Uterus (tissue), 3 donors: ENCODE measurements at regions not wholly inside any gene's neighbourhood (a gene's known extent, or its start where the extent isn't known, plus 50 kb on each side); places are given as distances from the start of the nearest gene placed in this dataset.
"Not testable (repeated sequence)": the region's sequence is repeated elsewhere in the genome, so short reads cannot be mapped to it uniquely, and the experiment has no call there.

ENCODE experiments used
- DNase-seq, 2 donors: peaks; one replicate each; pipeline ENCODE4 v3.0.0-alpha.2; 2019 to 2020
- H3K27ac ChIP-seq, 2 donors: fragments of 200-600 bp; sonication (generic); 1 replicate in 1 of 2; 2 replicates in 1 of 2; pipeline ENCODE4 v1.5.1; 2016 to 2018
- H3K27me3 ChIP-seq, 2 donors: fragments of 200-600 bp; sonication (generic); one replicate each; pipeline ENCODE4 v1.5.1; 2018 to 2019; ENCODE audit warnings: control low read depth in 1 of 2
- H3K36me3 ChIP-seq, 2 donors: fragments of 200-600 bp; sonication (generic); one replicate each; pipeline ENCODE4 v1.5.1; 2019; ENCODE audit warnings: control low read depth in 1 of 2
- H3K4me1 ChIP-seq, 2 donors: fragments of 200-600 bp; sonication (generic); one replicate each; pipeline ENCODE4 v1.5.1; 2018 to 2019; ENCODE audit warnings: control low read depth in 1 of 2
- H3K4me3 ChIP-seq, 2 donors: fragments of 200-600 bp; sonication (generic); 1 replicate in 1 of 2; 2 replicates in 1 of 2; pipeline ENCODE4 v1.5.1; 2018 to 2019; ENCODE audit warnings: mild to moderate bottlenecking in 1 of 2
- H3K9me3 ChIP-seq, 2 donors: fragments of 200-600 bp; sonication (generic); one replicate each; pipeline ENCODE4 v1.5.1; 2019; ENCODE audit warnings: control low read depth in 1 of 2
- POLR2A ChIP-seq, 2 donors: fragments of 450-650 bp; IDR thresholded peaks; one replicate each; pipeline ENCODE4 v1.6.1; 2016; ENCODE audit warnings: antibody characterized with exemption in 2 of 2, mild to moderate bottlenecking in 1 of 2, moderate library complexity in 1 of 2
- intact Hi-C: fragments of 100-400 bp; cut with DNase I; formaldehyde crosslinking; loops from one replicate; pipeline ENCODE4 v1.15.1; 2023; ENCODE audit warnings: low total_unique reads
- TF ChIP-seq, protein P1 (sequence below), 4 experiments: fragments of 200-600 bp in 2 of 4; fragments of 450-650 bp in 2 of 4; sonication (generic) in 2 of 4; IDR thresholded peaks; one replicate each; pipeline ENCODE4 v1.5.1; 2016 to 2019; ENCODE audit warnings: antibody characterized with exemption in 4 of 4, mild to moderate bottlenecking in 2 of 4, moderate library complexity in 1 of 4
- donor health status: DM: yes; HTN: yes; CAD: no.

DNA sequence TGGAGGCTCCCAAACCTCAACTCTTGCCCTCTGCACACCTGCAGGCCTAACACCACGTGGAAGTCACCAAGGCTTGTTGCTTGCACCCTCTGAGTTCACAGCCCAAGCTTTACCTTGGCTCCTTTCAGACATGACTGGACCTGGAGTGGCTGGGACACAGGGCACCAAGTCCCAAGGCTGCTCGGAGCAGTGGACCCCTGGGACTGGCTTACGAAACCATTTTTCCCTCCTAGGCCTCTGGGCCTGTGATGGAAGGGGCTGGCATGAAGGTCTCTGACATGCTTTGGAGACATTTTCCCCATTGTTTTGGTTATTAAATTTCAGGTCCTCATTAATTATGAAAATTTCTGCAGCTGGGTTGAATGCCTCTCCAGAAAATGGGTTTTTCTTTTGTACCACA is 994.4 kb upstream of the NUDT12 start:
- Histone ChIP-seq H3K27ac (no peak overlapping the region), H3K4me1 (no peaks in the 10 kb centered on the region), H3K27me3 (no peaks in the 10 kb centered on the region), H3K4me3 (no peak overlapping the region), H3K9me3 (no peaks in the 10 kb centered on the region), H3K36me3 (no peaks in the 10 kb centered on the region)
- TF ChIP-seq, protein P1, sequence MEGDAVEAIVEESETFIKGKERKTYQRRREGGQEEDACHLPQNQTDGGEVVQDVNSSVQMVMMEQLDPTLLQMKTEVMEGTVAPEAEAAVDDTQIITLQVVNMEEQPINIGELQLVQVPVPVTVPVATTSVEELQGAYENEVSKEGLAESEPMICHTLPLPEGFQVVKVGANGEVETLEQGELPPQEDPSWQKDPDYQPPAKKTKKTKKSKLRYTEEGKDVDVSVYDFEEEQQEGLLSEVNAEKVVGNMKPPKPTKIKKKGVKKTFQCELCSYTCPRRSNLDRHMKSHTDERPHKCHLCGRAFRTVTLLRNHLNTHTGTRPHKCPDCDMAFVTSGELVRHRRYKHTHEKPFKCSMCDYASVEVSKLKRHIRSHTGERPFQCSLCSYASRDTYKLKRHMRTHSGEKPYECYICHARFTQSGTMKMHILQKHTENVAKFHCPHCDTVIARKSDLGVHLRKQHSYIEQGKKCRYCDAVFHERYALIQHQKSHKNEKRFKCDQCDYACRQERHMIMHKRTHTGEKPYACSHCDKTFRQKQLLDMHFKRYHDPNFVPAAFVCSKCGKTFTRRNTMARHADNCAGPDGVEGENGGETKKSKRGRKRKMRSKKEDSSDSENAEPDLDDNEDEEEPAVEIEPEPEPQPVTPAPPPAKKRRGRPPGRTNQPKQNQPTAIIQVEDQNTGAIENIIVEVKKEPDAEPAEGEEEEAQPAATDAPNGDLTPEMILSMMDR (IDR thresholded peaks at IDR 0.05) = no peak
- no peak for TF ChIP-seq POLR2A (IDR thresholded peaks at IDR 0.05)
- no peak for DNase-seq
- intact Hi-C loops = no loop called here

DNA sequence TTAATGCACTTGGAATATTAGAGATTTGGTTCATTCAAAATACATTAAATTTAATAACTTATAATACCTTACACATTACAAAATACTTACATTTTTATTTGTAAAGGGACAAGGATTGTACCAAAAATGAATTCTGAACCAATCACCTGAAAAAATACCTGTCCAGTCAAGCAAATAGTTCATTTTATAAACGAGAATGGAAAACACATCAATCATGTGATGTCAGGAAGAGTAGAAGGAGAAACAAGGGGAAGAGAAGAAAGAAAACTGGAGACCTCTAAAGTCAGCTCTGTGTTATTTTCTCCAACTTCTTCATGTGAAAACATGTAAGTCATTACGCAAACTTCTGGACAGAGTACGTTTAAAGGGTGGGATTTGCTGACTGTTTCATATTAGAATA is 989.0 kb upstream of the NUDT12 start:
- H3K9me3 ChIP-seq = no peaks in the 10 kb centered on the region
- no peak for DNase-seq
- TF ChIP-seq, protein P1 (IDR thresholded peaks at IDR 0.05) = no peak
- no peak for TF ChIP-seq POLR2A (IDR thresholded peaks at IDR 0.05)
- intact Hi-C loops = no loop called here
- H3K36me3 ChIP-seq = no peaks in the 10 kb centered on the region
- H3K4me3 ChIP-seq = no peak overlapping the region
- no peaks in the 10 kb centered on the region for H3K27me3 ChIP-seq
- no peak overlapping the region for H3K27ac ChIP-seq
- H3K4me1 ChIP-seq = no peaks in the 10 kb centered on the region

DNA sequence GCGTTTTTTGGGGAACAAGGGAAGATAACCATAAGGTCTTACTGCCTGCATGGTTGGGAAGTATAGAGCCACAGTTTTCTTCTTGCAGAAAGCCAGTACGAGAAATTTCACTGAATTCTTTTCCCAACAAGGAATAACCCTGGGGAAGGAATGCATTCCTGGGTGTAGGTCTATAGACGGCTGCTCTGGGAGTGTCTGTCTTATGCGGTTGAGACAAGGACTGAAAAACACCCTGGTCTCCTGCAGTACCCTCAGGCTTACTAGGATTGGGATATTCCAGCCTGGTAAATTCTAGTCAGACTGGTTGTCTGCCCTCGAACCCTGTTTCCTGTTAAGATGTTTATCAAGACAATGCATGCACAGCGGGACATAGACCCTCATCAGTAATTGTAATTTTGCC is 984.3 kb upstream of the NUDT12 start:
- intact Hi-C loops = not testable (repeated sequence)

DNA sequence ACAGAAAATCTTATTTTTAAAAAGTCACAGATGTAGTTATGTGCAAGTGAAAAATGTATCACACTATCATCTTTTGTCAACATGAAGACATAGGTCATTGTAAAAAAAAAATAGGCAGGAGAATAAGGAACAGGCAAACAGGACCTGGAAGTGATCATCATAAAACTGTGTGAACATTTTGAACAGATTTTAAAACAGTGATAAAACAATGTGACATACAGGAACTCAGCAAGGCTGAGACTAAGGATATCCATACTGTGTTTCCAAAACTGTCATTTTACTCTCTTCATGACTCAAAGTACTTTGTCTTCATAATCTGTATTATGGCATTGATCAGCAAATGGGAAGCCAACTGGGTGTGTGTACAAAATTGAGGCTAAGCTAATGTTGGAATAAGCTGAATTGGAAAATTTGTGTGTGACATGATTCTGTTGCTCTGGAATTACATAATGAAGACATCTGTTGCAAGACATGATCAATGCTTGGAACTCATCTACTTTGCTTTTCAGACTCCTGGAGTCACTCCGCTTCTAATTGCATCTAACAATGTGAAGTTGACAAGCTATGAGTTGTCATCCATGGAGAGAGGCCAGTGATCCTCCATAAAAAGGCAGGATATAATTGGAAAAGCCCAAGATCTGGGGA is 978.7 kb upstream of the NUDT12 start:
- no peak for TF ChIP-seq POLR2A (IDR thresholded peaks at IDR 0.05)
- TF ChIP-seq, protein P1 (IDR thresholded peaks at IDR 0.05) = no peak
- DNase-seq = no peak
- H3K4me3 ChIP-seq = no peak overlapping the region
- H3K27me3 ChIP-seq = no peaks in the 10 kb centered on the region
- H3K4me1 ChIP-seq = no peaks in the 10 kb centered on the region
- no peak overlapping the region for H3K27ac ChIP-seq
- intact Hi-C loops = no loop called here
- H3K9me3 ChIP-seq = no peaks in the 10 kb centered on the region
- H3K36me3 ChIP-seq = no peaks in the 10 kb centered on the region

More for the DNA sequence above, 984.3 kb upstream of the NUDT12 start:
- H3K4me3 ChIP-seq, H3K27me3 ChIP-seq, H3K4me1 ChIP-seq, DNase-seq, H3K36me3 ChIP-seq, H3K27ac ChIP-seq, H3K9me3 ChIP-seq: not testable (repeated sequence)

DNA sequence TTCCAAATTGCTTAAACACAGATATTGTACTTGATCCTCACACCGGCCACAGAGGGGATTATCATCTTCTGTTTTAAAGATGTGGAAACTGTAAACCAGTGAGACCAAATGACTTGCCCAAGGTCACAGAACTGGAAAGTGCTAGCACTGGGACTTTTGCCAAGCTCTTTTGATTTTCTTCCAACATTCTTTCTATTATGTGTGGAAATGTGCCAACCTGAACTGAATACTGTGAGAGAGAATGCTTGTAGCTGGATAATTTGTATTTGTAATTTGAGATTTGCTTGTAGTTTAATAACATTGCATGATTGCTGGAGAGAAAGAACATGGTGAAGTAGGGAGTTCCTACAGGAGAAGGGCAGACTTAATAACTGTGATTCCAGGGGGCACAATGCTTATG is 977.9 kb upstream of the NUDT12 start:
- H3K27ac ChIP-seq = no peak overlapping the region
- no peak overlapping the region for H3K4me3 ChIP-seq
- no peaks in the 10 kb centered on the region for H3K4me1 ChIP-seq
- intact Hi-C loops = no loop called here
- no peak for DNase-seq
- no peaks in the 10 kb centered on the region for H3K27me3 ChIP-seq
- H3K9me3 ChIP-seq = no peaks in the 10 kb centered on the region
- no peaks in the 10 kb centered on the region for H3K36me3 ChIP-seq
- no peak for TF ChIP-seq POLR2A (IDR thresholded peaks at IDR 0.05)
- TF ChIP-seq, protein P1 (IDR thresholded peaks at IDR 0.05) = no peak
